Endothelial cell of umbilical vein (primary cell): ENCODE measurements at regions not wholly inside any gene's neighbourhood (a gene's known extent, or its start where the extent isn't known, plus 50 kb on each side); places are given as distances from the start of the nearest gene placed in this dataset.
"Not testable (repeated sequence)": the region's sequence is repeated elsewhere in the genome, so short reads cannot be mapped to it uniquely, and the experiment has no call there.

Experiments used
- EZH2 ChIP-seq: IDR thresholded peaks from 2 replicates; pipeline ENCODE4 v1.6.1; 2012; ENCODE audit warnings: borderline replicate concordance, low read depth, mild to moderate bottlenecking, moderate library complexity, low read length, inconsistent platforms; ENCODE audit not compliant: severe bottlenecking
- POLR2A ChIP-seq: IDR thresholded peaks from 2 replicates; pipeline ENCODE4 v1.6.1; 2012; ENCODE audit warnings: low read depth, mild to moderate bottlenecking, control low read depth, low read length
- POLR2AphosphoS5 ChIP-seq: IDR thresholded peaks from 2 replicates; pipeline ENCODE4 v1.6.1; 2012; ENCODE audit warnings: low read depth, mild to moderate bottlenecking, control low read depth, low read length, moderate library complexity; ENCODE audit not compliant: insufficient read depth
- TF ChIP-seq, protein P1 (sequence below), 2 donors: IDR thresholded peaks; 1 replicate in 1 of 2; 2 replicates in 1 of 2; pipeline ENCODE4 v1.5.1; 2011; ENCODE audit warnings: low read length in 2 of 2, mild to moderate bottlenecking in 2 of 2, moderate library complexity in 2 of 2, control low read depth in 1 of 2, inconsistent platforms in 1 of 2, low read depth in 1 of 2; ENCODE audit not compliant: insufficient read depth in 1 of 2; ENCODE audit errors: extremely low read depth in 1 of 2
- TF ChIP-seq, protein P2 (sequence below): IDR thresholded peaks from 2 replicates; pipeline ENCODE4 v1.6.1; 2011; ENCODE audit not compliant: insufficient read depth, insufficient read length

DNA sequence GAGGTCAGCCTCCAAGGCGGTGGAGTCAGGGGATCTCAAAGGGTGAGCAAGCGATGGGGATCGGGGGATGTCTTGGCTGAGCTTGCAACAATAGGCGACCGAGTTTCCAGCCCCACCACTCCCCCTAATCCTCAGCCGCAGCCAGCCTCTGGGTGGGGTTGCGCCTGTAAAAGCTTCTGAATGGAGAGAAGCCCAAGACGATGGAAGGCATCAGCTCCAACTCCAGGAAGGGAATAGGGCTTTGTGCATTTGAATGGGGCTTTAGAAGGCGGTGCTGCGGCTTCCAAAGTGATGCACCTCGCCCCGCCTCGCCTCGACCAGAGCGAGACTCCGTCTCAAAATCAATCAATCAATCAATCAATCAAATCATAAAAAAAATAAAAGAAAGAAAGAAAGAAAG is 1946.4 kb upstream of the DEFB115 start:
- TF ChIP-seq, protein P1, sequence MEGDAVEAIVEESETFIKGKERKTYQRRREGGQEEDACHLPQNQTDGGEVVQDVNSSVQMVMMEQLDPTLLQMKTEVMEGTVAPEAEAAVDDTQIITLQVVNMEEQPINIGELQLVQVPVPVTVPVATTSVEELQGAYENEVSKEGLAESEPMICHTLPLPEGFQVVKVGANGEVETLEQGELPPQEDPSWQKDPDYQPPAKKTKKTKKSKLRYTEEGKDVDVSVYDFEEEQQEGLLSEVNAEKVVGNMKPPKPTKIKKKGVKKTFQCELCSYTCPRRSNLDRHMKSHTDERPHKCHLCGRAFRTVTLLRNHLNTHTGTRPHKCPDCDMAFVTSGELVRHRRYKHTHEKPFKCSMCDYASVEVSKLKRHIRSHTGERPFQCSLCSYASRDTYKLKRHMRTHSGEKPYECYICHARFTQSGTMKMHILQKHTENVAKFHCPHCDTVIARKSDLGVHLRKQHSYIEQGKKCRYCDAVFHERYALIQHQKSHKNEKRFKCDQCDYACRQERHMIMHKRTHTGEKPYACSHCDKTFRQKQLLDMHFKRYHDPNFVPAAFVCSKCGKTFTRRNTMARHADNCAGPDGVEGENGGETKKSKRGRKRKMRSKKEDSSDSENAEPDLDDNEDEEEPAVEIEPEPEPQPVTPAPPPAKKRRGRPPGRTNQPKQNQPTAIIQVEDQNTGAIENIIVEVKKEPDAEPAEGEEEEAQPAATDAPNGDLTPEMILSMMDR (IDR thresholded peaks at IDR 0.05; ENCODE audit: extremely low read depth in 1 of 2, insufficient read depth in 1 of 2, low read depth in 1 of 2, low read length in 2 of 2) = not testable (repeated sequence)
- TF ChIP-seq EZH2, POLR2A, POLR2AphosphoS5: not testable (repeated sequence)
- TF ChIP-seq, protein P2, sequence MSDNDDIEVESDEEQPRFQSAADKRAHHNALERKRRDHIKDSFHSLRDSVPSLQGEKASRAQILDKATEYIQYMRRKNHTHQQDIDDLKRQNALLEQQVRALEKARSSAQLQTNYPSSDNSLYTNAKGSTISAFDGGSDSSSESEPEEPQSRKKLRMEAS = not testable (repeated sequence)
